OCI-LY7 (cell line): ENCODE measurements at regions not wholly inside any gene's neighbourhood (a gene's known extent, or its start where the extent isn't known, plus 50 kb on each side); places are given as distances from the start of the nearest gene placed in this dataset.

Experiments
- CTCF ChIP-seq: fragments of 200-600 bp; sonication (generic); conservative IDR thresholded peaks from 2 replicates; pipeline ENCODE4 v1.5.1; 2014; ENCODE audit warnings: mild to moderate bottlenecking, antibody characterized with exemption, low read length, moderate library complexity, mixed read lengths
- EZH2phosphoT487 ChIP-seq: fragments of 200-600 bp; sonication (generic); IDR thresholded peaks from 2 replicates; pipeline ENCODE4 v1.6.1; 2018; ENCODE audit warnings: low read depth, borderline replicate concordance, mild to moderate bottlenecking, mixed run types, antibody characterized with exemption, low read length, moderate library complexity, mixed read lengths

GRCh38 chr6:67336014-67336413 is 1299.1 kb upstream of the ADGRB3 start:
- no peak for TF ChIP-seq CTCF
- no peak for TF ChIP-seq EZH2phosphoT487
